ENCODE measurements at regions not wholly inside any gene's neighbourhood (a gene's known extent, or its start where the extent isn't known, plus 50 kb on each side); places are given as distances from the start of the nearest gene placed in this dataset.

DNA sequence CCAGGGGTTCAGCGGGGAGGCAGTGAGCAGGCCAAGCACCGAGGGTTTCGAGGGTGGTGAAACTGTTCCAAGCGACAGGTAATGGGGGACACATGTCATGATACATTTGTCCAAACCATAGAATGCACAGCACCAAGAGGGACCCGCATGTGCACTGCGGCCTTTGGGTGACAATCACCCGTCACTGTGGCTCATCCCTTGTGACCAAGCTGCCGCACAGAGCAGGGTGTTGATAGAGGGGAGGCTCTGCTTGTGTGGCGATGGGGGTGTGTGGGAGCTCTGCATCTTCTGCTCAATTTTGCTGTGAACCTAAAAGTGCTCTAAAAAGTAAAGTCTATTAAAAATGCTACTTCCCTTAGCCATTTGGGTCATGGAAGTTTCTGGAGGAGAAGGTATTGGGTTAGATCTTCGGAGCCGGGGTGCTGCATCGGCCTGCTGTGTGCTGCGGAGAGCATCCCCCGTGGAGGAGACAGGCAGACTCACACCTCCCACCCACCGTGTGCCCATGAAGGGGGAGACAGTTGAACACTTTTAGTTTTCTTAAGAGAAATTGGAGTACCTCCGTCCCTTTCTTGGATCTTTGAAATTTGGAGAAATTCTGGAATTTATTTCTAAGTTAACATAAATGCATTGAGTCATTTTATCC lies 280.4 kb upstream of the IRX2 start:
- Histone ChIP-seq H3K36me3 (ENCODE audit: insufficient read depth, low read length) (no peaks in the 10 kb centered on the region), H3K4me1 (ENCODE audit: insufficient read depth, low read length) (peaks cover 5% of the 10 kb centered on the region; the same call in 1 of the 2 replicates), H4K20me1 (ENCODE audit: insufficient read depth, low read length) (no peaks in the 10 kb centered on the region), H3K27me3 (ENCODE audit: insufficient read depth, low read length, poor library complexity) (no peaks in the 10 kb centered on the region), H3K27ac (ENCODE audit: low read length) (no peak overlapping the region), H2AFZ (ENCODE audit: low read depth, low read length) (no peak overlapping the region), H3K4me2 (ENCODE audit: insufficient read depth, low read length) (no peak overlapping the region), H3K4me3 (ENCODE audit: low read depth in 1 of 2, low read length in 2 of 2) (no peak overlapping the region), H3K79me2 (ENCODE audit: insufficient read depth, low read length) (no peaks in the 10 kb centered on the region), H3K9ac (ENCODE audit: low read depth, low read length) (no peak overlapping the region), H3K9me3 (ENCODE audit: insufficient read depth, low read length, severe bottlenecking) (no peaks in the 10 kb centered on the region)
- TF ChIP-seq EZH2 (IDR thresholded peaks at IDR 0.05; ENCODE audit: borderline replicate concordance, low read depth, low read length, severe bottlenecking): no peak
- TF ChIP-seq CTCF (IDR thresholded peaks at IDR 0.05; ENCODE audit: borderline replicate concordance, extremely low read depth, low read length, poor library complexity, severe bottlenecking): no peak
- ATAC-seq (ENCODE audit: insufficient read depth, low read depth) (no peak), DNase-seq (no peak)

DNA sequence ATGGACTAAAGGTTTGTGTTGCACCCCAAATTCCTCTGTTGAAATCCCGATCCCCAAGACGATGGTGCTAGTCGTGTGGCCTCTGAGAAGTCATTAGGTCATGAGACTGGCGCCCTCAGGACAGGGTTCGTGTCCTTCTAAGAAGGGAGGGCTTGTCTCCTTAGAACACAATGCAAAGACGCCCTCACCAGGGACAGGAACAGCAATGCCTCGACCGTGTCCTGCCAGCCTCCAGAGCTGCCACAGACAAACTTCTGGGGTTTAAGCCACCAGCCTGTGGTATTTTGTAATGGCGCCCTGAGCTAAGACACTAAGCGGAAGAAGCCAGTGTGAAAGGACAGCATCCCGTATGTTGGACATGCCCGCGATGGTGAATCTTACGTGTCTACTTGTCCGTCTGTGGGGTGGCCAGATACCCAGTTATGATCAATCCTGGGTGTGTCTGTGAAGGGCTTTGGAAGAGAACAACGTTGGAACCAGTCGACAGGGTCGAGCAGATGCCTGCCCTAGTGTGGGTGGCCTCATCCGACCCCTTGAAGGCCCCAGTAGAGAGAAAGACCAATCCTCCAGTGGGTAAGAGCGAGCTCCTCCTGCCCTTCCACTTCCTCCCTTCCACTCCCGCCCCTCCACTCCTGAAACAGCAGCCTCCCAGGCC lies 279.2 kb upstream of the IRX2 start:
- no peaks in the 10 kb centered on the region for H3K79me2 ChIP-seq (ENCODE audit: insufficient read depth, low read length)
- no peak overlapping the region for H3K4me3 ChIP-seq (ENCODE audit: low read depth in 1 of 2, low read length in 2 of 2)
- no peaks in the 10 kb centered on the region for H4K20me1 ChIP-seq (ENCODE audit: insufficient read depth, low read length)
- peaks cover 5% of the 10 kb centered on the region; the same call in 1 of the 2 replicates for H3K4me1 ChIP-seq (ENCODE audit: insufficient read depth, low read length)
- H3K27ac ChIP-seq (ENCODE audit: low read length): no peak overlapping the region
- H3K4me2 ChIP-seq (ENCODE audit: insufficient read depth, low read length): no peak overlapping the region
- no peaks in the 10 kb centered on the region for H3K36me3 ChIP-seq (ENCODE audit: insufficient read depth, low read length)
- no peak for TF ChIP-seq EZH2 (IDR thresholded peaks at IDR 0.05; ENCODE audit: borderline replicate concordance, low read depth, low read length, severe bottlenecking)
- no peak for TF ChIP-seq CTCF (IDR thresholded peaks at IDR 0.05; ENCODE audit: borderline replicate concordance, extremely low read depth, low read length, poor library complexity, severe bottlenecking)
- DNase-seq (peak; percentile 28), ATAC-seq (ENCODE audit: insufficient read depth, low read depth) (no peak; the same call in 2 of the 3 replicates)
- no peaks in the 10 kb centered on the region for H3K27me3 ChIP-seq (ENCODE audit: insufficient read depth, low read length, poor library complexity)
- no peaks in the 10 kb centered on the region for H3K9me3 ChIP-seq (ENCODE audit: insufficient read depth, low read length, severe bottlenecking)
- H3K9ac ChIP-seq (ENCODE audit: low read depth, low read length): no peak overlapping the region
- no peak overlapping the region for H2AFZ ChIP-seq (ENCODE audit: low read depth, low read length)

GRCh38 chr5:3029396-3029795 lies 277.9 kb upstream of the IRX2 start:
- Histone ChIP-seq H3K9ac (ENCODE audit: low read depth, low read length) (no peak overlapping the region), H3K36me3 (ENCODE audit: insufficient read depth, low read length) (no peaks in the 10 kb centered on the region), H3K4me1 (ENCODE audit: insufficient read depth, low read length) (peaks cover 5% of the 10 kb centered on the region; the same call in 1 of the 2 replicates), H3K4me2 (ENCODE audit: insufficient read depth, low read length) (no peak overlapping the region), H3K9me3 (ENCODE audit: insufficient read depth, low read length, severe bottlenecking) (no peaks in the 10 kb centered on the region), H3K27ac (ENCODE audit: low read length) (no peak overlapping the region), H4K20me1 (ENCODE audit: insufficient read depth, low read length) (no peaks in the 10 kb centered on the region), H2AFZ (ENCODE audit: low read depth, low read length) (no peak overlapping the region), H3K79me2 (ENCODE audit: insufficient read depth, low read length) (no peaks in the 10 kb centered on the region), H3K27me3 (ENCODE audit: insufficient read depth, low read length, poor library complexity) (no peaks in the 10 kb centered on the region), H3K4me3 (ENCODE audit: low read depth in 1 of 2, low read length in 2 of 2) (no peak overlapping the region)
- DNase-seq (no peak), ATAC-seq (ENCODE audit: insufficient read depth, low read depth) (no peak)
- TF ChIP-seq CTCF (IDR thresholded peaks at IDR 0.05; ENCODE audit: borderline replicate concordance, extremely low read depth, low read length, poor library complexity, severe bottlenecking): no peak
- TF ChIP-seq EZH2 (IDR thresholded peaks at IDR 0.05; ENCODE audit: borderline replicate concordance, low read depth, low read length, severe bottlenecking): no peak

Measured in DND-41 (cell line).